ENCODE measurements at regions not wholly inside any gene's neighbourhood (a gene's known extent, or its start where the extent isn't known, plus 50 kb on each side); places are given as distances from the start of the nearest gene placed in this dataset.

DNA sequence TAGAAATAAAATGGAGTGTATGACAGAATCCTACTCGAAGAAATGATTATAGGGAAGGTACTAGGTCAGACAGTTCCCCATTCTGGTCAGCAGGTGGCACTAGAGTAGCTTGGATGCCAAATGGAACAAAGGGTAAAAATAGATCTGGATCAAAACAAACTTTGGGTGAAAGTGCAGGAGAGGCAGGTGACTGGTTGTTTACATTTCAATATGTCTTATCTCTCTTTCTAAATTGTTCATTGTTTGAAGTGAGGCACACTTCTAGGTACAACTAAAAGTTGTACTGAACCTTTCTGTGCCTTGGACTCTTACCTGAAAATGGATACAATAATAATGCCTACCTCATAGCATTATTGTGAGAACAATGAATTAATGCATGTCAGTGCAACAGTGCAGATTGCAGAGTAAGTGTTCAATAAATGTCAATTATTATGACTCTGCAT, 62.0 kb upstream of the OSBPL8 start (continued):
- TF ChIP-seq, protein P1, sequence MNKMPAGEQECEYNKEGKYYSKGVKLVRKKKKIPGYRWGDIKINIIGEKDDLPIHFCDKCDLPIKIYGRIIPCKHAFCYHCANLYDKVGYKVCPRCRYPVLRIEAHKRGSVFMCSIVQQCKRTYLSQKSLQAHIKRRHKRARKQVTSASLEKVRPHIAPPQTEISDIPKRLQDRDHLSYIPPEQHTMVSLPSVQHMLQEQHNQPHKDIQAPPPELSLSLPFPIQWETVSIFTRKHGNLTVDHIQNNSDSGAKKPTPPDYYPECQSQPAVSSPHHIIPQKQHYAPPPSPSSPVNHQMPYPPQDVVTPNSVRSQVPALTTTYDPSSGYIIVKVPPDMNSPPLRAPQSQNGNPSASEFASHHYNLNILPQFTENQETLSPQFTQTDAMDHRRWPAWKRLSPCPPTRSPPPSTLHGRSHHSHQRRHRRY (tag by site-specific recombination; IDR thresholded peaks at IDR 0.05) = no peak
- TF ChIP-seq, protein P2, sequence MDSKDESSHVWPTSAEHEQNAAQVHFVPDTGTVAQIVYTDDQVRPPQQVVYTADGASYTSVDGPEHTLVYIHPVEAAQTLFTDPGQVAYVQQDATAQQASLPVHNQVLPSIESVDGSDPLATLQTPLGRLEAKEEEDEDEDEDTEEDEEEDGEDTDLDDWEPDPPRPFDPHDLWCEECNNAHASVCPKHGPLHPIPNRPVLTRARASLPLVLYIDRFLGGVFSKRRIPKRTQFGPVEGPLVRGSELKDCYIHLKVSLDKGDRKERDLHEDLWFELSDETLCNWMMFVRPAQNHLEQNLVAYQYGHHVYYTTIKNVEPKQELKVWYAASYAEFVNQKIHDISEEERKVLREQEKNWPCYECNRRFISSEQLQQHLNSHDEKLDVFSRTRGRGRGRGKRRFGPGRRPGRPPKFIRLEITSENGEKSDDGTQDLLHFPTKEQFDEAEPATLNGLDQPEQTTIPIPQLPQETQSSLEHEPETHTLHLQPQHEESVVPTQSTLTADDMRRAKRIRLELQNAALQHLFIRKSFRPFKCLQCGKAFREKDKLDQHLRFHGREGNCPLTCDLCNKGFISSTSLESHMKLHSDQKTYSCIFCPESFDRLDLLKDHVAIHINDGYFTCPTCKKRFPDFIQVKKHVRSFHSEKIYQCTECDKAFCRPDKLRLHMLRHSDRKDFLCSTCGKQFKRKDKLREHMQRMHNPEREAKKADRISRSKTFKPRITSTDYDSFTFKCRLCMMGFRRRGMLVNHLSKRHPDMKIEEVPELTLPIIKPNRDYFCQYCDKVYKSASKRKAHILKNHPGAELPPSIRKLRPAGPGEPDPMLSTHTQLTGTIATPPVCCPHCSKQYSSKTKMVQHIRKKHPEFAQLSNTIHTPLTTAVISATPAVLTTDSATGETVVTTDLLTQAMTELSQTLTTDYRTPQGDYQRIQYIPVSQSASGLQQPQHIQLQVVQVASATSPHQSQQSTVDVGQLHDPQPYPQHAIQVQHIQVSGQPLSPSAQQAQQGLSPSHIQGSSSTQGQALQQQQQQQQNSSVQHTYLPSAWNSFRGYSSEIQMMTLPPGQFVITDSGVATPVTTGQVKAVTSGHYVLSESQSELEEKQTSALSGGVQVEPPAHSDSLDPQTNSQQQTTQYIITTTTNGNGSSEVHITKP (tag by site-specific recombination; IDR thresholded peaks at IDR 0.05) = no peak
- TF ChIP-seq, protein P3, sequence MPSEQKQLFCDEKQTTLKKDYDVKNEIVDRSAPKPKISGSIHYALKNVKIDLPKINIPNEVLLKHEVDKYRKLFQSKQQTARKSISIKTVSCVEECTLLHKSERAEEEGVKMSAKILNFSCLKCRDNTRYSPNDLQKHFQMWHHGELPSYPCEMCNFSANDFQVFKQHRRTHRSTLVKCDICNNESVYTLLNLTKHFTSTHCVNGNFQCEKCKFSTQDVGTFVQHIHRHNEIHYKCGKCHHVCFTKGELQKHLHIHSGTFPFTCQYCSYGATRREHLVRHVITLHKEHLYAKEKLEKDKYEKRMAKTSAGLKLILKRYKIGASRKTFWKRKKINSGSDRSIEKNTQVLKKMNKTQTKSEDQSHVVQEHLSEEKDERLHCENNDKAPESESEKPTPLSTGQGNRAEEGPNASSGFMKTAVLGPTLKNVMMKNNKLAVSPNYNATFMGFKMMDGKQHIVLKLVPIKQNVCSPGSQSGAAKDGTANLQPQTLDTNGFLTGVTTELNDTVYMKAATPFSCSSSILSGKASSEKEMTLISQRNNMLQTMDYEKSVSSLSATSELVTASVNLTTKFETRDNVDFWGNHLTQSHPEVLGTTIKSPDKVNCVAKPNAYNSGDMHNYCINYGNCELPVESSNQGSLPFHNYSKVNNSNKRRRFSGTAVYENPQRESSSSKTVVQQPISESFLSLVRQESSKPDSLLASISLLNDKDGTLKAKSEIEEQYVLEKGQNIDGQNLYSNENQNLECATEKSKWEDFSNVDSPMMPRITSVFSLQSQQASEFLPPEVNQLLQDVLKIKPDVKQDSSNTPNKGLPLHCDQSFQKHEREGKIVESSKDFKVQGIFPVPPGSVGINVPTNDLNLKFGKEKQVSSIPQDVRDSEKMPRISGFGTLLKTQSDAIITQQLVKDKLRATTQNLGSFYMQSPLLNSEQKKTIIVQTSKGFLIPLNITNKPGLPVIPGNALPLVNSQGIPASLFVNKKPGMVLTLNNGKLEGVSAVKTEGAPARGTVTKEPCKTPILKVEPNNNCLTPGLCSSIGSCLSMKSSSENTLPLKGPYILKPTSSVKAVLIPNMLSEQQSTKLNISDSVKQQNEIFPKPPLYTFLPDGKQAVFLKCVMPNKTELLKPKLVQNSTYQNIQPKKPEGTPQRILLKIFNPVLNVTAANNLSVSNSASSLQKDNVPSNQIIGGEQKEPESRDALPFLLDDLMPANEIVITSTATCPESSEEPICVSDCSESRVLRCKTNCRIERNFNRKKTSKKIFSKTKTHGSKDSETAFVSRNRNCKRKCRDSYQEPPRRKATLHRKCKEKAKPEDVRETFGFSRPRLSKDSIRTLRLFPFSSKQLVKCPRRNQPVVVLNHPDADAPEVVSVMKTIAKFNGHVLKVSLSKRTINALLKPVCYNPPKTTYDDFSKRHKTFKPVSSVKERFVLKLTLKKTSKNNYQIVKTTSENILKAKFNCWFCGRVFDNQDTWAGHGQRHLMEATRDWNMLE (tag by site-specific recombination; conservative IDR thresholded peaks at IDR 0.05; ENCODE audit: low read depth) = no peak
- TF ChIP-seq GLIS1 (tag by site-specific recombination; IDR thresholded peaks at IDR 0.05) (no peak), TCF7L2 (IDR thresholded peaks at IDR 0.05; ENCODE audit: borderline replicate concordance, low read depth, low read length) (no peak), ZNF311 (tag by site-specific recombination; IDR thresholded peaks at IDR 0.05; ENCODE audit: borderline replicate concordance) (no peak), ZNF121 (tag by site-specific recombination; IDR thresholded peaks at IDR 0.05) (no peak), ZNF341 (tag by site-specific recombination; IDR thresholded peaks at IDR 0.05; ENCODE audit: low read depth) (no peak), ZNF658 (tag by site-specific recombination; IDR thresholded peaks at IDR 0.05) (no peak), ZNF701 (tag by site-specific recombination; IDR thresholded peaks at IDR 0.05) (no peak), ZSCAN23 (tag by site-specific recombination; IDR thresholded peaks at IDR 0.05) (no peak), ZNF391 (tag by site-specific recombination; IDR thresholded peaks at IDR 0.05; ENCODE audit: borderline replicate concordance, low read depth) (no peak), KLF10 (tag by site-specific recombination; IDR thresholded peaks at IDR 0.05) (no peak), HOXD13 (CRISPR knock-in tag; IDR thresholded peaks at IDR 0.05; ENCODE audit: borderline replicate concordance) (no peak), ZSCAN16 (tag by site-specific recombination; IDR thresholded peaks at IDR 0.05) (no peak), ZNF76 (tag by site-specific recombination; IDR thresholded peaks at IDR 0.05; ENCODE audit: borderline replicate concordance, low read depth) (no peak), ZNF623 (tag by site-specific recombination; IDR thresholded peaks at IDR 0.05) (no peak), ZNF610 (tag by site-specific recombination; IDR thresholded peaks at IDR 0.05; ENCODE audit: borderline replicate concordance) (peak; percentile 20; the same call in 1 of the 2 replicates), ZBTB8A (tag by site-specific recombination; IDR thresholded peaks at IDR 0.05) (peak; percentile 14; the same call in 1 of the 2 replicates), ZNF324 (tag by site-specific recombination; IDR thresholded peaks at IDR 0.05) (no peak), ZNF248 (tag by site-specific recombination; IDR thresholded peaks at IDR 0.05) (no peak), ZBTB17 (tag by site-specific recombination; IDR thresholded peaks at IDR 0.05) (0 out of 2 replicates have a peak, but pooled peaks have one; percentile 30), ZEB2 (tag by site-specific recombination; IDR thresholded peaks at IDR 0.05) (peak; percentile 65), SP2 (tag by site-specific recombination; IDR thresholded peaks at IDR 0.05) (no peak), ZNF302 (tag by site-specific recombination; IDR thresholded peaks at IDR 0.05; ENCODE audit: low read depth) (no peak)
- TF ChIP-seq, protein P4, sequence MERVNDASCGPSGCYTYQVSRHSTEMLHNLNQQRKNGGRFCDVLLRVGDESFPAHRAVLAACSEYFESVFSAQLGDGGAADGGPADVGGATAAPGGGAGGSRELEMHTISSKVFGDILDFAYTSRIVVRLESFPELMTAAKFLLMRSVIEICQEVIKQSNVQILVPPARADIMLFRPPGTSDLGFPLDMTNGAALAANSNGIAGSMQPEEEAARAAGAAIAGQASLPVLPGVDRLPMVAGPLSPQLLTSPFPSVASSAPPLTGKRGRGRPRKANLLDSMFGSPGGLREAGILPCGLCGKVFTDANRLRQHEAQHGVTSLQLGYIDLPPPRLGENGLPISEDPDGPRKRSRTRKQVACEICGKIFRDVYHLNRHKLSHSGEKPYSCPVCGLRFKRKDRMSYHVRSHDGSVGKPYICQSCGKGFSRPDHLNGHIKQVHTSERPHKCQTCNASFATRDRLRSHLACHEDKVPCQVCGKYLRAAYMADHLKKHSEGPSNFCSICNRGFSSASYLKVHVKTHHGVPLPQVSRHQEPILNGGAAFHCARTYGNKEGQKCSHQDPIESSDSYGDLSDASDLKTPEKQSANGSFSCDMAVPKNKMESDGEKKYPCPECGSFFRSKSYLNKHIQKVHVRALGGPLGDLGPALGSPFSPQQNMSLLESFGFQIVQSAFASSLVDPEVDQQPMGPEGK (tag by site-specific recombination; IDR thresholded peaks at IDR 0.05) = no peak
- TF ChIP-seq, protein P5, sequence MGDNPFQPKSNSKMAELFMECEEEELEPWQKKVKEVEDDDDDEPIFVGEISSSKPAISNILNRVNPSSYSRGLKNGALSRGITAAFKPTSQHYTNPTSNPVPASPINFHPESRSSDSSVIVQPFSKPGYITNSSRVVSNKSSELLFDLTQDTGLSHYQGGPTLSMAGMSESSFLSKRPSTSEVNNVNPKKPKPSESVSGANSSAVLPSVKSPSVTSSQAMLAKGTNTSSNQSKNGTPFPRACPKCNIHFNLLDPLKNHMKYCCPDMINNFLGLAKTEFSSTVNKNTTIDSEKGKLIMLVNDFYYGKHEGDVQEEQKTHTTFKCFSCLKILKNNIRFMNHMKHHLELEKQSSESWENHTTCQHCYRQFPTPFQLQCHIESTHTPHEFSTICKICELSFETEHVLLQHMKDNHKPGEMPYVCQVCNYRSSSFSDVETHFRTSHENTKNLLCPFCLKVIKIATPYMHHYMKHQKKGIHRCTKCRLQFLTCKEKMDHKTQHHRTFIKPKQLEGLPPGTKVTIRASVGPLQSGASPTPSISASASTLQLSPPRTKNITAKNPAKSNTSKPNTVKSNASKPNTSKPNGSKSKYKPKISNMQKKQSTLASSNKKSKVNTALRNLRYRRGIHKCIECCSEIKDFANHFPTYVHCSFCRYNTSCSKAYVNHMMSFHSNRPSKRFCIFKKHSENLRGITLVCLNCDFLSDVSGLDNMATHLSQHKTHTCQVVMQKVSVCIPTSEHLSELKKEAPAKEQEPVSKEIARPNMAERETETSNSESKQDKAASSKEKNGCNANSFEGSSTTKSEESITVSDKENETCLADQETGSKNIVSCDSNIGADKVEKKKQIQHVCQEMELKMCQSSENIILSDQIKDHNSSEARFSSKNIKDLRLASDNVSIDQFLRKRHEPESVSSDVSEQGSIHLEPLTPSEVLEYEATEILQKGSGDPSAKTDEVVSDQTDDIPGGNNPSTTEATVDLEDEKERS (tag by site-specific recombination; IDR thresholded peaks at IDR 0.05) = no peak
